Left ventricle myocardium superior (tissue), 1 donor: ENCODE measurements at regions not wholly inside any gene's neighbourhood (a gene's known extent, or its start where the extent isn't known, plus 50 kb on each side); places are given as distances from the start of the nearest gene placed in this dataset.

ENCODE experiments used
- ATAC-seq: fragments of 200-7000 bp; cut with Tn5 transposase; one replicate; pipeline ENCODE4 v1.9.1; 2020; ENCODE audit warnings: mild to moderate bottlenecking, moderate library complexity
- DNase-seq: peaks from one replicate; pipeline ENCODE4 v3.0.0-alpha.2; 2020
- intact Hi-C: fragments of 100-400 bp; cut with micrococcal nuclease; formaldehyde crosslinking; loops from one replicate; pipeline ENCODE4 v1.11.0; 2022
- donor health status: DM: no; HTN: yes; CAD: no; lungs with severe emphysema.

- ATAC-seq (no peak), DNase-seq (no peak)
- intact Hi-C loops, result no loop called here
Measured at GRCh38 chr5:158013303-158013702, 154.4 kb upstream of the CLINT1 start.

- DNase-seq, result no peak
- intact Hi-C loops, result no loop called here
- ATAC-seq, result no peak
Measured at GRCh38 chr5:158011422-158011821, 152.5 kb upstream of the CLINT1 start.

- ATAC-seq, result no peak
- DNase-seq, result no peak
- intact Hi-C loops, result no loop called here
Measured at GRCh38 chr5:158010831-158011230, 151.9 kb upstream of the CLINT1 start.

- DNase-seq (no peak), ATAC-seq (no peak)
- intact Hi-C loops, result no loop called here
Measured at GRCh38 chr5:158007336-158007735, 148.4 kb upstream of the CLINT1 start.

- ATAC-seq (no peak), DNase-seq (no peak)
- intact Hi-C loops, result loop anchor here (5.0 kb wide), 1 partner anchor 182 kb away; no protein-coding TSS in a partner anchor
Measured at GRCh38 chr5:157999696-158000095, 140.8 kb upstream of the CLINT1 start.

GRCh38 chr5:157997991-157998504 lies 139.1 kb upstream of the CLINT1 start:
- DNase-seq, result no peak
- intact Hi-C loops, result loop anchor here (5.0 kb wide), 1 partner anchor 181 kb away; no protein-coding TSS in a partner anchor
- no peak for ATAC-seq

- ATAC-seq (peak; percentile 98), DNase-seq (peak; percentile 71)
- intact Hi-C loops, result loop anchor here (5.0 kb wide), 1 partner anchor 178 kb away; no protein-coding TSS in a partner anchor
Measured at GRCh38 chr5:157994906-157995519, 136.1 kb upstream of the CLINT1 start.

- DNase-seq (no peak), ATAC-seq (no peak)
- intact Hi-C loops, result no loop called here
Measured at GRCh38 chr5:157993986-157994691, 135.2 kb upstream of the CLINT1 start.

GRCh38 chr5:157993201-157993600 lies 134.3 kb upstream of the CLINT1 start:
- intact Hi-C loops, result no loop called here
- ATAC-seq (no peak), DNase-seq (no peak)

- no peak for ATAC-seq
- intact Hi-C loops, result no loop called here
- no peak for DNase-seq
Measured at GRCh38 chr5:157990583-157991181, 131.7 kb upstream of the CLINT1 start.

- ATAC-seq (no peak), DNase-seq (no peak)
Measured at GRCh38 chr5:157989296-157989695, 130.4 kb upstream of the CLINT1 start.

GRCh38 chr5:157987259-157987658 lies 128.3 kb upstream of the CLINT1 start:
- ATAC-seq, result no peak
- no peak for DNase-seq
- intact Hi-C loops, result no loop called here

More at GRCh38 chr5:157989296-157989695, 130.4 kb upstream of the CLINT1 start:
- intact Hi-C loops, result no loop called here

- intact Hi-C loops, result no loop called here
- DNase-seq (no peak), ATAC-seq (no peak)
Measured at GRCh38 chr5:157986431-157986990, 127.6 kb upstream of the CLINT1 start.

GRCh38 chr5:157984611-157985010 lies 125.7 kb upstream of the CLINT1 start:
- DNase-seq (no peak), ATAC-seq (peak; percentile 59)
- intact Hi-C loops, result no loop called here

- ATAC-seq (peak; percentile 64), DNase-seq (peak; percentile 48)
- intact Hi-C loops, result no loop called here
Measured at GRCh38 chr5:157983906-157984551, 125.1 kb upstream of the CLINT1 start.

- ATAC-seq, result peak; percentile 94
- peak; percentile 55 for DNase-seq
- intact Hi-C loops, result no loop called here
Measured at GRCh38 chr5:157978061-157978460, 119.1 kb upstream of the CLINT1 start.

- DNase-seq (no peak), ATAC-seq (no peak)
- intact Hi-C loops, result no loop called here
Measured at GRCh38 chr5:157976429-157976828, 117.5 kb upstream of the CLINT1 start.

GRCh38 chr5:157972579-157972978 lies 113.6 kb upstream of the CLINT1 start:
- intact Hi-C loops, result no loop called here
- no peak for DNase-seq
- no peak for ATAC-seq

GRCh38 chr5:157971571-157972216 lies 112.7 kb upstream of the CLINT1 start:
- ATAC-seq (peak; percentile 86), DNase-seq (peak; percentile 39)
- intact Hi-C loops, result no loop called here
